ENCODE measurements at regions not wholly inside any gene's neighbourhood (a gene's known extent, or its start where the extent isn't known, plus 50 kb on each side); places are given as distances from the start of the nearest gene placed in this dataset.

DNA sequence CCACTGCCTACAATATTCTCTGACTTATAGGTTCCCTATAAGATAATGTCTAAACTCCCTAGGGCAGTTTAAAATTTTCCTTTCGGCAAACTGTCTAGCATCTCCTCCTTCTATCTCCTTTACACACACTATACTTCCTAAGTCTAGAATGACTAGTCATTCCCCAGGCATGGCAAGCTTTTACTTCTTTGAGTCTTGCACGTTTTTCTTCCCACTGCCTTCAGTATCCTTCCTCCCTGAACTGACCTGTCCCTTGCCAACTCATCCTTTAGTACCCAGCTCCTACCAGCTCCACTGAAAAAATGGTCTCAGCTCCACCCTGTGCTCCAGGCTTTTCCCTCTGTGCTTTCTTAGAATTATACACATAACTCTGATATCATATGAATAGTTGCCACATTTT, 93.8 kb upstream of the KBTBD8 start:
- TF ChIP-seq TAF1 (IDR thresholded peaks at IDR 0.05; ENCODE audit: borderline replicate concordance, low read depth, low read length) (no peak), POLR2AphosphoS5 (IDR thresholded peaks at IDR 0.05; ENCODE audit: low read depth, low read length) (no peak), POLR2A (IDR thresholded peaks at IDR 0.05; ENCODE audit: low read depth, low read length) (no peak)
- DNase-seq (ENCODE audit: insufficient read length) (no peak), FAIRE-seq (no peak)

DNA sequence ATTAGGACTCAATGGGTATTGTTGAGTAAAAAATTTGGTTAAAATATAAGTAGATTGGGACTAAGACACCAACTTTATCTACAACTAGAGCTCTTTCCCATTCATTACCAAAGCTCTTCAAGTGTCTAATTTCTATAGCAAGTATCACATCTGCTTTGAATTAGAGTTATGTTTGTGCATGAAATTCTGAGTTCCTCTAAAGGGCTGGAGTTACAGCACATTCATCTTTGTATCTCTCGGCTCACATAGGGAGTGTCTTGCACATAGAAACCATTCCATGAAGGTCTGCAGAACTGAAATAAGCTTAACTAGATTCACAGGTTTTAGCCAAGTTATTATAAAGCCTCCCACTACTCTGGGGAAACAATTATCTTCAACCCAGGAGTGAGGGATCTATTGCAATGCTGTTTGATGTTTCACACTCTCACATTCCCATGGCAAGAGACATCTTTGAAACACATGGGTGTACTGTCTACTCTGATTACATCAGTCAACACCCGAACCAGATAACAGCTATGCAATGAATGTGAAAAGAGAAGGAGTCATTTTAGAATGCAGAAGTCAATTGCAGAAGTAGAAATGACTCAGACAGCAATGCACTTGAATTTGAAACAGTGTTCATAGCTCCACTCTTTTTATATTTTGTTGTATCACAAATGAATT, 93.1 kb upstream of the KBTBD8 start:
- FAIRE-seq, result no peak
- no peak for TF ChIP-seq TAF1 (IDR thresholded peaks at IDR 0.05; ENCODE audit: borderline replicate concordance, low read depth, low read length)
- TF ChIP-seq POLR2A (IDR thresholded peaks at IDR 0.05; ENCODE audit: low read depth, low read length), result no peak
- no peak for TF ChIP-seq POLR2AphosphoS5 (IDR thresholded peaks at IDR 0.05; ENCODE audit: low read depth, low read length)
- no peak for DNase-seq (ENCODE audit: insufficient read length)

- FAIRE-seq (no peak), DNase-seq (ENCODE audit: insufficient read length) (no peak)
- TF ChIP-seq POLR2A (IDR thresholded peaks at IDR 0.05; ENCODE audit: low read depth, low read length), result no peak
- no peak for TF ChIP-seq TAF1 (IDR thresholded peaks at IDR 0.05; ENCODE audit: borderline replicate concordance, low read depth, low read length)
- TF ChIP-seq POLR2AphosphoS5 (IDR thresholded peaks at IDR 0.05; ENCODE audit: low read depth, low read length), result no peak
Measured at GRCh38 chr3:66907136-66907535, 91.0 kb upstream of the KBTBD8 start.

DNA sequence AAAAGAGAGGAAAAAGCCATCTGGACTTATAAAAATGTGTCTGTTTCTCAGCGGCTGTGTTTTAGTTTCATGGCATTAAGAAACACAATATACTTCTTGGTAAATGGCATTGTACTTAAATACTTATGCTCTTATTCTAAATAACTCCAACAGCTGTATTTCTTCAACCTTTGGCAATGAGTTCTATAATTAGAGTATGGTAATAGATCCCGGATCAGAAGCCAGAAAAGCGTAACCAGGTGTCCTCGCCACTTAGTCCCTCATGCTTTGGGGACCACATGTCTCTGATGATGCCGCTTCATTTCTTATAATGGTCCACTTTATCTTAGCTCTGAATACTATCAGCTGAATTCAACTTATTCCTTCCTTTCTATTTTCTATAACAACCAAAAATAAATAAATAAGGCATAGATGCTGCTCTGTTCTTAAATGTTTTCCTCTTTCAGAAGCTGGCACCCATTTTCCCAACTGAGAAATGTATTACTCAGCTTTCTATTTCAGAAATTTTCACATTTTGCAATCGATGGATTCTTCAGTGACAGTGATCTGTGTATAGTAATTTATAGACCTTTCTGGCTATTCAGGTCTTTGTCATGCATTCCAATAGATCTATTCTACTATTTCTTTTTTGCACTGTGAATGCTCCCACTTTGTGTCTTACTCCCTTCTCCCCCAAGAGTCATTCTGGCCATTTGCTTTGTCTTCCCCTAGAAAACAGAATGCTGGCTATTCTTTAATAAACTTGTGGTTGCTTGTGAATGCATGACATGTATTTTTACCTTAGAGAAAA, 87.6 kb upstream of the KBTBD8 start:
- no peak for FAIRE-seq
- no peak for DNase-seq (ENCODE audit: insufficient read length)
- TF ChIP-seq POLR2AphosphoS5 (IDR thresholded peaks at IDR 0.05; ENCODE audit: low read depth, low read length) (no peak), TAF1 (IDR thresholded peaks at IDR 0.05; ENCODE audit: borderline replicate concordance, low read depth, low read length) (no peak), POLR2A (IDR thresholded peaks at IDR 0.05; ENCODE audit: low read depth, low read length) (no peak)

DNA sequence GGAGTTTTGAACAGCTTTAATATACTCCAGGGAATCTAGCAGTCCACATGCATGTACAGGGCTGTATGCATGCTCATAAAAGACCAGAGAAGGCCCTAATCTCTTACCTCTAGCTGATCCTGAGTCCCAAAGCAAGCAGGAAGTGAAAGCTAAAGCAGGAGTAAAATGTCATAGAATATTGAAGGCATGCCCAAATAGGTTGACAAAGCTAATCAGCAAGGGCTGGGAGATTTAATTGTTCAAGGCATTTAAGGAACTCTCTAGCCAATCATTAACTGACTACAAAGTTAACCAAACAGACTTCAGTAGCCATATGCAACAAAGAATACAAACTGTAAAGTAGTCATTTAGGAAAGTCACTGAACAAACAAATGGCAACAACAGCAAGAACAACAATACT, 85.8 kb upstream of the KBTBD8 start:
- FAIRE-seq (no peak), DNase-seq (ENCODE audit: insufficient read length) (no peak)
- TF ChIP-seq TAF1 (IDR thresholded peaks at IDR 0.05; ENCODE audit: borderline replicate concordance, low read depth, low read length), result no peak
- no peak for TF ChIP-seq POLR2AphosphoS5 (IDR thresholded peaks at IDR 0.05; ENCODE audit: low read depth, low read length)
- no peak for TF ChIP-seq POLR2A (IDR thresholded peaks at IDR 0.05; ENCODE audit: low read depth, low read length)

DNA sequence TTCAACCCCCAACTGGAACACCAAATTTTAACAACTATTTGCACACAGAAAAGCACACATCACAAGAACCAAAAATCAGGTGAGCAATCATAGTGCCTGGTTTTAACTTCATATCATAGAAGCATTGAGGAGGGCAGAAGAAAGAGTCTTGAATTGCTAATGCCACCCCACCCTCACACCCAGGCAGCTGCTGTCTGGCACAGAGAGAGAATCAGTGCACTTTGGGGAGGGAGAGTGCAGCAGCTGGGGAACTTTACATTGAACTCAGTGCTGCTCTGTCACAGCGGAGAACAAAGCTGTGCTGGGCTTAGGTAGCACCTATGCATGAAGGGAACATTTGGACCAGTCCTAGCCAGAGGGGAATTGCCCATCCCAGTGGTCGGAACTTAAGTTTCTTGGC, 76.0 kb upstream of the KBTBD8 start:
- no peak for FAIRE-seq

DNA sequence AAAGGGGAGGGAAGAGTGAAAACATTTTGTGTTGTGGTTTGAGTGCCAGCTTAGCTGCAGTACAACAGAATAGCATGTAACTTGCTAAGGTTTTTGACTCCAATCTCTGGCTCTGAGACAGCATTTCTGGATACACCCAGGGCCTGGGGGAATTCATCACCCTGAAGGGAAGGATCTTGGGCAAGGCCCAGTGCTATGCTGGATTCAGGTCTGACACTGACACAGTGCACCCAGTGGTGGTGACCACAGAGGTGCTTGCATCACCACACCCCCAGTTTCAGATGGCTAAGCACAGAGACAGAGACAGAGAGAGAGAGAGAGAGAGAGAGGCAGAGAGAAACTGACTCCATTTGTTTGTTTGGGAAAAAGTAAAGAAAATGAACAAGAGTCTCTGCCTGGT, 74.1 kb upstream of the KBTBD8 start:
- DNase-seq (ENCODE audit: insufficient read length) (no peak), FAIRE-seq (no peak)
- TF ChIP-seq TAF1 (IDR thresholded peaks at IDR 0.05; ENCODE audit: borderline replicate concordance, low read depth, low read length), result no peak
- no peak for TF ChIP-seq POLR2A (IDR thresholded peaks at IDR 0.05; ENCODE audit: low read depth, low read length)
- TF ChIP-seq POLR2AphosphoS5 (IDR thresholded peaks at IDR 0.05; ENCODE audit: low read depth, low read length), result no peak

More for the DNA sequence above, 76.0 kb upstream of the KBTBD8 start:
- TF ChIP-seq POLR2A (IDR thresholded peaks at IDR 0.05; ENCODE audit: low read depth, low read length) (no peak), TAF1 (IDR thresholded peaks at IDR 0.05; ENCODE audit: borderline replicate concordance, low read depth, low read length) (no peak), POLR2AphosphoS5 (IDR thresholded peaks at IDR 0.05; ENCODE audit: low read depth, low read length) (no peak)
- no peak for DNase-seq (ENCODE audit: insufficient read length)

DNA sequence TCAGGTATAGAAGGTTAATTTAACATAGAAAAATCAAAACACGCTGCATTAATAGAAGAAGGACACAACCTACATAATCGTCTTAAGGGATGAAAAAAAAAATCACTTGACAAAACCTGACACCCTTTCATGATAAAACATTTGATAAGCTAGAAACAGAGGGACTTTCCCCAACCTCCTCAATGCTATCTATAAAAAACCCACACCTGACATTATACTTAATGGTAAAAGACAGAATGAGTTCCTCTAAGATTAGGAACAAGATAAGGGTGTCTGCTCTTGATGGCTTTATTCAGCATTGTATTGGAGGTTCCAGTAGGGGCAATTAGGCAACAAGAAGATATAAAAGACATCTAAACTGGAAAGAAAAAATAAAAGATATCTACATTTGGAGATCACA, 69.9 kb upstream of the KBTBD8 start:
- TF ChIP-seq TAF1 (IDR thresholded peaks at IDR 0.05; ENCODE audit: borderline replicate concordance, low read depth, low read length) (no peak), POLR2A (IDR thresholded peaks at IDR 0.05; ENCODE audit: low read depth, low read length) (no peak), POLR2AphosphoS5 (IDR thresholded peaks at IDR 0.05; ENCODE audit: low read depth, low read length) (no peak)
- no peak for DNase-seq (ENCODE audit: insufficient read length)
- FAIRE-seq, result no peak

DNA sequence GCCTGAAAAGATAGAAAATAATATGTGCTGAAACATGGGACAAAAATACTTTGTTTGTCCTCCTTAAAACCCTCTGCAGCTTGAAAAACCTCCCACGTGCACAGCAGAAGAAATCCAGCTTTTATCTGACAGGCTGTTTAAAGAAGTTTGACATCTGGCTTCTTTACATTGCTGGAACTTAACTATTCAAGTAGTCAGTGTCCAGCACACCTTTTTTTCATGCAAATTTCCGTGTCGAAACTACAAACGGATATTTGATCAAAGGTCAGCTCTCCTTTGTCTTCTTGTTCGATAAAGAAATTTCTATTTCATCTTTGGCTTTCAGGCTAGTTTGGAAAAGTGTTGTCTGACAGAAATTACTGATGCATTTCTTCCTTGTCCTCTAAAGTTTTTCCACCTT, 66.8 kb upstream of the KBTBD8 start:
- DNase-seq (ENCODE audit: insufficient read length) (no peak), FAIRE-seq (no peak)
- no peak for TF ChIP-seq POLR2A (IDR thresholded peaks at IDR 0.05; ENCODE audit: low read depth, low read length)
- no peak for TF ChIP-seq POLR2AphosphoS5 (IDR thresholded peaks at IDR 0.05; ENCODE audit: low read depth, low read length)
- no peak for TF ChIP-seq TAF1 (IDR thresholded peaks at IDR 0.05; ENCODE audit: borderline replicate concordance, low read depth, low read length)

GRCh38 chr3:66931699-66932098, 66.4 kb upstream of the KBTBD8 start:
- DNase-seq (ENCODE audit: insufficient read length) (no peak), FAIRE-seq (no peak)
- TF ChIP-seq POLR2A (IDR thresholded peaks at IDR 0.05; ENCODE audit: low read depth, low read length), result no peak

GRCh38 chr3:66933233-66933632, 64.9 kb upstream of the KBTBD8 start:
- DNase-seq (ENCODE audit: insufficient read length) (no peak), FAIRE-seq (no peak)
- TF ChIP-seq POLR2AphosphoS5 (IDR thresholded peaks at IDR 0.05; ENCODE audit: low read depth, low read length) (no peak), TAF1 (IDR thresholded peaks at IDR 0.05; ENCODE audit: borderline replicate concordance, low read depth, low read length) (no peak), POLR2A (IDR thresholded peaks at IDR 0.05; ENCODE audit: low read depth, low read length) (no peak)

DNA sequence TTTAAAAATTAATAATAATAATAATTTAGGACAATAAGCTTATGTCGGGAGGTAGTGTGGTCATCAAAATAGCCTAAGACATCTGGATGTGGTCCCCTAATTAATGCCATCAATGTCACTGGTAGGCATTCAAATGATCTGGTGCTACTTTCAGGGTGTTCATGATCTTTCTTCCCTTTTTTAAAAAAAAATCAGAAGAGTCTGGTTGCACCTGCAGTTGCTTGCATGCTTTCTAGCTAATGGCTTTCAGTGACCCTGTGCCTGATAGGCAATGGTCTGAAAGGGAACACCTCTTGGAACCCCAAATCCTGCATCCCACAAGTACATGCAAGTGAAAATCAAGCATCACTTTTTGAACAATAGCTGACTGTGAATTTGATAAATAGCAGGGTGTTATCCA, 64.1 kb upstream of the KBTBD8 start:
- FAIRE-seq (no peak), DNase-seq (ENCODE audit: insufficient read length) (no peak)
- TF ChIP-seq POLR2A (IDR thresholded peaks at IDR 0.05; ENCODE audit: low read depth, low read length) (no peak), POLR2AphosphoS5 (IDR thresholded peaks at IDR 0.05; ENCODE audit: low read depth, low read length) (no peak), TAF1 (IDR thresholded peaks at IDR 0.05; ENCODE audit: borderline replicate concordance, low read depth, low read length) (no peak)

Measured in GM12892 (cell line).